HG02852 (cell line): ENCODE measurements at regions not wholly inside any gene's neighbourhood (a gene's known extent, or its start where the extent isn't known, plus 50 kb on each side); places are given as distances from the start of the nearest gene placed in this dataset.
"Not testable (repeated sequence)": the region's sequence is repeated elsewhere in the genome, so short reads cannot be mapped to it uniquely, and the experiment has no call there.

Experiments
- ATAC-seq: cut with Tn5 transposase; IDR thresholded peaks from one replicate; pipeline ENCODE4 v1.9.1; 2021; ENCODE audit warnings: mild to moderate bottlenecking, moderate library complexity; ENCODE audit not compliant: unreplicated experiment

DNA sequence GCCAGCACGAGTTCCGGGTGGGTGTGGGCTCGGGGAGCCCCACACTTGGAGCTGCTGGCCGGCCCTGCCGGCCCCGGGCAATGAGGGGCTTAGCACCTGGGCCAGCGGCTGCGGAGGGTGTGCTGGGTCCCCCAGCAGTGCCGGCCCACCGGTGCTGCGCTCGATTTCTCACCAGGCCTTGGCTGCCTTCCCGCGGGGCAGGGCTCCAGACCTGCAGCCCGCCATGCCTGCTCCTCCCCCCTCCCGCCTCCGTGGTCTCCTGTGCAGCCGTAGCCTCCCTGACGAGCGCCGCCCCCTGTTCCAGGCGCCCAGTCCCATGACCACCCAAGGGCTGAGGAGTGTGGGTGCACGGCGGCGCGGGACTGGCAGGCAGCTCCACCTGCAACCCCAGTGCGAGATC lies 1103.1 kb downstream of the OTOL1 start:
- ATAC-seq: not testable (repeated sequence)

DNA sequence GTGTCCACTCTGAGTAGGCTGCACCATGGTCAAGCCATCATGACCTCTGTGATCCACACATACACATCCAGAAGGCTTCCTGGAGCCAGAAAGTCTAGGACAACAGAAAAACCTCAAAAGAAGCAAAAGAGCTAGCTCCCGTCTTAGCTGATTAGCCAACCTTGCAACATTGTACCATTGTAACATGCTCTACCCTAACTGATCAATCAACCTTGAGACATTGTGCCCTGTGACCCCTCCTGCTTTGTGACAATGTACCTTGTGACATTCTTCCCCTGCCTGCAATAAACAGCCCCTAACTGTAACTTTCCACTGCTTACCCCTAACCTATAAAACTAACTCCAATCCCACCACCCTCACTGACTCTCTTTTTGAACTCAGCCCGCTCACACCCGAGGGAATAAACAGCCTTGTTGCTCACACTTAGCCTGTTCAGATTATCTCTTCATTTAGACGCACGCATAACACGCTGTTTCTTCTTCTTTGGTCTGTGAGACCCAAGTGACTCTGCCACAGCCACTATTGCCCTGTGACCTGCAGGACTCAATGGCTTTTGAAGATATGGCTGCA lies 1104.6 kb downstream of the OTOL1 start:
- ATAC-seq: no peak

DNA sequence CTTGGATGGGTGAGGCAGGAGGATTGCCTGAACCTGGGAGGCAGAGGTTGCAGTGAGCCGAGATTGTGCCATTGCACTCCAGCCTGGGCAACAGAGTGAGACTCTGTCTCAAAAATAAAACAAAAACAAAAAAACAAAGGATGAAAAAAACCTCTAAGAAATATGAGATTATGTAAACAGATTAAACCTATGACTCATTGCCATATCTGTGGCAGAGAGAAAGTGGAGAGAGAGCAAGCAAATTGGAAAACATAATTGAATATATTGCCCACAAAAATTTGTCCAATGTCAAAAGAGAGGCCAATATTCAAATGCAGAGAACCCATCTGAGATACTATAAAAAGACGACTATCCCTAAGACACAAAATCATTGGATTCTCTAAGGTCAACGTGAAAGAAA lies 1106.0 kb downstream of the OTOL1 start:
- ATAC-seq: no peak

DNA sequence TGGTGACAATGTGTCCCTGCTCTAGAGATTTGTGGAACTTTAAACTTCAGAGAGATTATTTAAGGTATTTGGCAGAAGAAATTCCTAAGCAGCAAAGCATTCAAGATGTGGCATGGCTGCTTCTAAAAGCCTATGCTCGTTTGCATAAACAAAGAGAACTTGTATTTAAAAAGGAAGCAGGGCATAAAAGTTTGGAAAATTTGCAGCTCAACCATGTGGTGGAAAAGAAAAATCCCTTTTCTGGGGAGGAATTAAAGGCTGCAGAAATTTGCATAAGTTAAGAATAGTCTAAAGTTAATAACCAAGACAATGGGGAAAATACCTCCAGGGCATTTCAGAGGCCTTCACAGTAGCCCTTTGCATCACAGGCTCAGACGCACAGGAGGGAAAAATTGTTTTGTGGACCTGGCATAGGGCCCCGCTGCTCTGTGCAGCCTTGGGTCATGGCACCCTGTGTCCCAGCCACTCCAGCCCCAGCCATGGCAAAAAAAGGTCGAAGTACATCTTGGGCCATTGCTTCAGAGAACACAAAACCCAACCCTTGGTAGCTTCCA lies 1109.1 kb downstream of the OTOL1 start:
- ATAC-seq: no peak

DNA sequence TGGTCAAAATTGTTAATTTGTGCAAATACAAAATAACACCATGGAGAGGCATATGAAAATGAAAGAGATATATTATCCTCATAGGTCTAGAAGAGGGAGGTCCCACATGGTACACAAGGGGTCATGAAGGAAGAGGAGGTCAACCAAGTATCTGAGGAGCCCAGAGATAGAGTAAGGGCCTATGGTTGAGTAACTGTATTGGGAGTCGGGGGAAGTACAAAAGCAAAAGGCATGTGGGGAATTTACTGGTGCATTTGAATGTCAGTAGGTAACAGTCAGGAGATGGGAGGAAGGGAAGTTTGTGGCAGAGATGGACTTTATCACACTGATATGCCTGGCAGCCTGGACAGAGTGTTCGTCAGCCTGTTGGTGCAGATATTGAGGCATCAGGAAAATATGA lies 1113.7 kb downstream of the OTOL1 start:
- no peak for ATAC-seq

DNA sequence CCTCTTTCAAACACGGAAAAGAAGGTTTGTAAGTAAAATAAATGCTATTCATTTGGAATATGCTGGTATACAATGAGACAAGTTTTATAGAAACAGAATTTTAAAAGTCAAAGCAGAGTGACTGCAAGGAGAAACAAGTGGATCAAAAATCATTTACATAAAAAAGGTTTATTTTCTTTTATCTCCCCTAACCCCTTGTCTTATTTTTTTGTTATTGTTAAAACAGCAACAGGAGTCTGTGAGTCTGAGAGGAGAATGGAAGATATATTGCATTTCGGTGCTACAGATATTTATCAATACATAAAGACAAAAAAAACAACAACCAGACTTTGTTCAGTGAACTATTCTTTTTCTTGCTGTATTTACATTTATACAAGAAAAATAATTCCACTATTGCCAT lies 1116.4 kb downstream of the OTOL1 start:
- no peak for ATAC-seq

DNA sequence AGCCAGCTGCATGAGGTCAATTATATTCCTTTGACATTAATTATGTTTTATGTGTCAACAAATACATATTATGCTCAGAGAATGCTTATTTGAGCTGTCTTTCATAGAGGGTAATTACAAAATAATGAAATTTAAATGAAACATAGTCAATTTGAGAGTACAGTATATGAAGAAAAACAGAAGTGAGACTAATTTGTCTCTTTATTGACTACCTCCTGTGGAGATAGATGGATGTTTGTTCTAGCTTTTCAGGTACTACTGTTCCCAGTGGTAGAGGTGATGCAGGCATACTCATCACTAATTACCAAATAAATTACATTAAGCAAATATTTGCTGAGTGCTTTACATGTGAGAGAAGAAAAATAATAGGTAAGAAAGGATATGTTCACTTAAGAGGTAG lies 1129.6 kb downstream of the OTOL1 start:
- no peak for ATAC-seq

DNA sequence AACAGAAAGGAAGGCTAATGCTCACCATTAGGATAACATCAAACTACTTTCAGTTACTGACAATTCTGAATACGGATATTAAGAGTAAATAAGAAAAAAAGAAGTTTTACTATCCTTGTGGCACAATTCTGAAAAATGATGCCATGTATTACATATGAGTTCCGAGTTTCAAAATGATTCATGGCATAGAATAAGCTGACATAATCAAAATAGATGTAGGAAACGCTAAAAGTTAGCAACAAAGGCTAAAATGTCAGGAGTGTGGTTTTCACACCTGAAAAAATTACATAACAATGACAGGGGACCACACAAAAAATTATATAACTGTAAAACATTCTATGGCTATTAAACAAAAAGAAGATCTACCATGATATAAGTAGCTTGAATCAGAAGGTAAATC lies 1131.9 kb downstream of the OTOL1 start:
- no peak for ATAC-seq

DNA sequence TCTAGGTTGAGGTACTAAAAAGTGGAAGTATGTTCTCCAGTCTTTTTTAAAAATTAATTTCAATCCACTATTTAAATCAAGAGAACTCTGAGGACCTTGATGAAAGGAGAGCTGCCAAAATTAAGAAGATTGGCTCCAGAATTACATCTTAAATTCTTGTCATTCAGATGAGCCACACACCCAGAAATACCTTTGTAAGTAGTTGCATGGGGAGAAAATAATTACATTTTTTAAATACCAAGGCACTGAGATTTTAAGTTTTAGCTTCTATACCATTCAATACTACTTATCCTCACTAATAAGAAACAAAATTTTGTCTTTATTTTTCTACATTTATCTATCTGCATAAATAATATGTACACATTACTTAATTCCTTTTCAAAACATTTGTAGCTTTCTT lies 1132.8 kb downstream of the OTOL1 start:
- no peak for ATAC-seq

DNA sequence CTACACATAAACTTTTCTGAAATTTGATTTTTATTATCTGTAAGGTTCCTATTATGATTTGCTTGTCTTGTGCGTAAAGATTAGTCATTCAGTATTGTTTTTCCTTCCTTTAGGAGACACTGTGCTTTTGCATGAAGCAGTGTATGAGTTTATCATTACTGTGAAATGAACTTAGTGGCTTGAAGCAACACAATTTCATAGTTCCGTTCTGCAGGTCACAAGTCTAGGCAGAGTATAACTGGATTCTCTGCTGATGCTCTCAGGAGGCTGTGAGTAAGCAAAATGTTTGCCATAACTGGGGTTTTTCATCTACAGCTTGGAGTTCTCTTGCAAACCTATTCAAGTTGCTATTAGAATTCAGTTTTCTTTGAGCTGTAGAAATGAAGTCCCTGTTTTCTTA lies 1136.1 kb downstream of the OTOL1 start:
- no peak for ATAC-seq

DNA sequence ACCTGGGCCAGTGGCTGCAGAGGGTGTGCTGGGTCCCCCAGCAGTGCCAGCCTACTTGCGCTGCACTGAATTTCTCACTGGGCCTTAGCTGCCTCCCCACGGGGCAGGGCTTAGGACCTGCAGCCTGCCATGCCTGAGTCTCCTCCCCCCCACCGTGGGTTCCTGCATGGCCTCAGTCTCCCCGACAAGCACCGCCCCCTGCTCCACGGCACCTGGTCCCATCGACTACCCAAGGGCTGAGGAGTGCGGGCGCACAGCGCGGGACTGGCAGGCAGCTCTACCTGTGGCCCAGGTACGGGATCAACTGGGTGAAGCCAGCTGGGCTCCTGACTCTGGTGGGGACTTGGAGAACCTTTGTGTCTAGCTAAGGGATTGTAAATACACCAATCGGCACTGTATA lies 1143.6 kb downstream of the OTOL1 start:
- not testable (repeated sequence) for ATAC-seq

DNA sequence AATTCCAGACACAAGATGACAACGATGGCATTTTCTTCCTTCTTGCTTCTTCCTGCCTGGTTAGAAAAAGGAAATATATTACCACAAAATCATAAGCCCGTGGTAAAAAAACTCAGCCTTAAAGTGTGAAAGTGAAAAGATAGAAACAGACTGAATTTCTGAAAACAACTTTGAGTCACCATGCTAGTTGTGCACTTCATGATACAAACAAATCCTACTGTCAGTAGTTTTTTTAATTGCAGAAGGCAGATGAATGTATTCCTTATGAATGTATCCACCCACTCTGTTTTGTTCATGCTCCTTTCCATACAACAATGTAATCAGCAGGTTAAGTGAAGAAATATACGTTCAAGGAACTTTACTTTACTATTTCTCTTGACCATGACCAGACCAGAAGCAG lies 1144.7 kb downstream of the OTOL1 start:
- ATAC-seq: no peak

DNA sequence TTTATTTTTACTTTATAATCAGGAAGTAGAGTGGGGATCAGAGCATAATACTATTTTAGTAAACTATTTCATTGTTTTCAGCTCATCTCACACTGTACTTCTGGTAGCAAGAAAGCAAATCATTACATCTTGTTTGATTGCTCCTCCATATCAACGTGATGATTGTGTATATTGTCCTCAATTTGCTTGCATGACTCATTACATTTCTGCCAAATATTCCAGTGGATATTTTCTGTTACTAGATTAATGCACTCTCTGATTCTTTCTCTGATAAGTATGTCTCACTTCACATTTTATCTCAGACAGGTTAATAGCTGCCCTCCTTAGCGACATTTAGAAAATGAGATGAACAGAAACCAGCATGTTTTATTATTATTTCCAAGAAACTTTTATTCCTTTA lies 1145.3 kb downstream of the OTOL1 start:
- ATAC-seq: no peak

DNA sequence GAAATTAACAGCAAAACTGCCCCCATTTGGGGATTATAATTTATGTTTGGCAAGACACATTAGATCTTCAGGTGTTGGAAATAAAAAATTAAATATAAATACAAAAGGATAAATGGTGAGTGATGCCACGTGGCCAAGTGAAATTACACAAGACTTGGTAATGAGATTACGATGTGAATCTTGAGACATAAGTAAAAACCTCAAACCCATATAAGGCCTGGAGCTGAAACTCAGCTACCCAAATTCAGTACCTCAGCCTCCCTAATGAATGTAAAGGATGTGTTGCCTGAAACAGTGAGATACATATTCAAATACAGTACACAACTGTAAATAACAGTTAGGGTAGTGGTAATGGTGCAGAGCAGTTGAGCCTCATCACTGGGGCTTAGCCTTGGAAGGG lies 1146.6 kb downstream of the OTOL1 start:
- ATAC-seq: no peak

DNA sequence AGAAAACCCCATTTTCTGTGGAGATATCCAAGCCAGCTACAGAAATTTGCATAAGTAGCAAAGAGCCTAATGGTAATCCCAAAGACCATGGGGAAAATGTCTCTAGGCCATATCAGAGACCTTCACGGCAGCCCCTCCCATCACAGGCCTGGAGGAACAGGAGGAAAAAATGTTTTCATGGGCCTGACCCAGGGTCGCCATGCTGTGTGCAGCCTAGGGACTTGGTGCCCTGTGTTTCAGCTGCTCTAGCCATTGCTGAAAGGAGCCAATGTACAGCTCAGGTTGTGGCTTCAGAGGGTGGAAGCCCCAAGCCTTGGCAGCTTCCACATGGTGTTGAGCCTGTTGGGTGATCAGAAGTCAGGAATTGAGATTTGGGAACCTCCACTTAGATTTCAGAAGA lies 1150.7 kb downstream of the OTOL1 start:
- ATAC-seq: no peak

DNA sequence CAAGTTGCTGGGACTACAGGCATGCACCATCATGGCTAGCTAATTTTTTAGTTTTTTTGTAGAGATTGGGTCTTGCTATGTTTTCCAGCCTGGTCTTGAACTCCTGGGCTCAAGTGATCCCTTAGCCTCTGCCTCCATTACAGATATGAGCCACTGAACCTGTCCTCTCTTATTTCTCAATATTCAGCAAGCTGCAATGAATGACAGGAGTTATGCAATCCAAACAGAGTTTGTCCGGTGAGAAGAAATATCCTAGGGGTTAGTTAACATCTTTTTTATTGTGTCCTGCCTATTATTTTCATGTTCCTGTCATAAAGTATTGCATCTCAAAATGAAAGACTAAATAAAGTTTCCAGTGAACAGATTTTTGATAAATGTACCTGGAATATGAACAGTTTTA lies 1161.4 kb downstream of the OTOL1 start:
- no peak for ATAC-seq

DNA sequence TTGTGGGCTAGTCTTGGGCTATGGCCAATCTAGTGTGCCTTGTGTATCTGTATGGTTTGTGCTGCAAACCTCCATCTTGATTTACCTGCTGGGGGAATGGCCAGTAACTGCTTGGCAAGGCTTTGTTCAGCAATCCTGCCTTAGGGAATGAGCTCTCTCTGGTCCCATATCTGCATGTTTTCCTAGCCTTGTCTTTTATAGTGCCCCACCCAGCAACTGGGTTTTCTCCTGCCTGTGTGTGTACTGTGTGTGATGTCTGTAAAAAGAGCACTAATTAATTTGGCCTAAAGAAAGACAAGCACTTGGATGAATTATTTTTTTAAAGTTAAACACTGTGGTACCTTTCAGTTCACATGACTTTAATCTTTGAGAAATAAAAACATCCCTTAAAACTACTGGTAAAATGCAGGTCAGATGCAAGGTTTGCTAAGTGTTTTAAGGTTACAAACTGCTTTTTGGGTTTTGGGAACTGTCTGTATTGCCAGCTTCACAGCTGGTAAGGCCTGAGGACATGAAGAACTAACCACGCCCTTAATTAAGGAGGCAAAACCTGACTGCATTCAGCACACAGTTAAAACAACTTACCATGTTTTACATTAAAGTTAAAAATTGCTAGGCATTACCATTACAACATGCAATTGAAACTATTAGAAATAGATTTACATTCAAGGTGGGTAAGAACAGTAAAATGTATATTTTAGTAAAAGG lies 1169.2 kb downstream of the OTOL1 start:
- no peak for ATAC-seq

DNA sequence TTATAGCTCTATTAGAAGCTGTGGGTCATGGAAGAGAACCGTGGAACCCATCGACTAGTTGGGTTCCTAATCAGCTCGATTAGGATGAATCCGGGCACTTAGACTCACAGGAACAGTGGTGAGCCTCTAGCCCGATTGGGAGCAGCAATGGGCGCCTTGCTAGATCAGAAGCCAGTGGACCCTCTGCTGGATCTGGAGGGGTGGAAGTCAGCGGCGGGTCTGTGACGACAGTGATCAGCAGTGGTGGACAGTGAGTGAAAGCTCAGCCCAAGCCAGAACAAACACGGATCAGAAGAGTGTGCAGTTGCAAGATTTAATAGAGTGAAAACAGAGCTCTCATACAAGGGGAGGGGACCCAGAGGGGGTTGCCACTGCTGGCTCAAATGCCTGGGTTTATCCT lies 1170.2 kb downstream of the OTOL1 start:
- ATAC-seq: no peak

DNA sequence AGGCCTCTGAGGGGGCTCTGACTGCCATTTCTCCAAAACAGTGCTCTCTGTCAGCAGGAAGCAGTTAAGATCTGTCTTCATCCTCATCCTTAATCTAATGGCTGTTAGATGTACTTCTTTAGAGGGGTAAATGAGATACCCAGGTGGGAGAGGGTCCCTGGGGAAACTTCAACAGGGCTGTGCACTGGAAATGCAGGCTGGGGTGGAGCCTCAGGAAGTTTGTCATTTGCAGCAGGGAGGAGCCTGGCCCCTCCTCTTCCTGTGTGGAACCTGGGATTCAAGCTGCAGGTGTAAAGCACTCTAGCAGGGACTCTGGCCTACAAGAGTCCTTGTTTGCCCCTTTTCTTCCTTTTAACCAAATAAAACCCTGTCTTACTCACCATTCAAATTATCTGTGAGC lies 1173.6 kb downstream of the OTOL1 start:
- no peak for ATAC-seq

DNA sequence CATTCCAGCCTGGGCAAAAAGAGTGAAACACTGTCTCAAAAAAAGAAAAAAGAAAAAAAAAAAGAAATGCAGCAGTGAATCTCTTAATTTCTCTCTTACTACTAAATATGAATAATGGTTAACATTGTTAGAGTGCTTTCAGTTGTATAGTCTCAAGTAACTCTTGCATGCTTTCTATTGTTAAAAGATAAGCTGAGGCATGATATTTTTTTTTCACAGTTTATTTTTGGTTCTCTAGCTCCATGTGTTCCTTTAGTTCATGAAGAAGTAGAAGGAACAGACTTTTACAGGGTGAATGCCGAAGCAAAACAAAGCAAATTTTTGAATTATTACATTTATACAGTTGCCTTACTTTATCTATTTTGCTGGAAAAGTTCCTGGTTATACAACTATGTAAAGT lies 1180.9 kb downstream of the OTOL1 start:
- no peak for ATAC-seq

DNA sequence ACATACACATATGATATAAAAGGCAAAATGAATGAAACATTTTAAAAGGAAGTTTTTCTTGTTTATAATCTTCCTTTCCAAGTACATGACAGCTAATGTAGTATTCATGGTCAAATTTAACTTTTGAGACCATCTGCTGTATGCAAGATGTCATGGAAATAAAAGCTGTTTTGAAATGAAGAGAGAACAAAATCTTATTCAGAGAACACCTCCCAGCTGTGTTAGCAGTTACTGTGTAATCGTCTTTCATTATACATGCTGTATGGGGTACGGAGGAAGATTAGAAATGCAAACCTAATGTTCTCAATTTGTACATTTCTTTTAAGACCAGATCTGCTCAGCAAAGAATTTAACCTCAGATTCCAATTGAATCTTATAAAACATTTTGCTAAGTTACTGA lies 1182.3 kb downstream of the OTOL1 start:
- no peak for ATAC-seq

DNA sequence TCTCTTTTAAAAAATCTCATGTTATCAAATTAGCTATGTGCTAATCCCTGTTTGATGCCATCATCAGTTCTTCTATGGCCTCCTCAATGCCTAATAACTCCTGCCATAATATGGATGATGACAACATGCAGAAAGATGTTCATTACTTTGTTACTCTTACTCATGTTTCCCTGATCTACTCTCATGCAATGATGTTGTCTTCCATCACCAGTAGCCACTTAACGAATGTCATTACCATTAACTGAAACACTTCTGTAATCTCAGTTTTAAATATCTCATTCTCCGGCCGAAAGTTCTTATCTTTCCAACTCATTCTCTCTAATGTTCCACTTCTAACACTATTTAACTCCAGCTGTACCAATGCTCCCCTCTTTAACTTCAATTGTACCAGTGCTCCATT lies 1187.7 kb downstream of the OTOL1 start:
- ATAC-seq: no peak

DNA sequence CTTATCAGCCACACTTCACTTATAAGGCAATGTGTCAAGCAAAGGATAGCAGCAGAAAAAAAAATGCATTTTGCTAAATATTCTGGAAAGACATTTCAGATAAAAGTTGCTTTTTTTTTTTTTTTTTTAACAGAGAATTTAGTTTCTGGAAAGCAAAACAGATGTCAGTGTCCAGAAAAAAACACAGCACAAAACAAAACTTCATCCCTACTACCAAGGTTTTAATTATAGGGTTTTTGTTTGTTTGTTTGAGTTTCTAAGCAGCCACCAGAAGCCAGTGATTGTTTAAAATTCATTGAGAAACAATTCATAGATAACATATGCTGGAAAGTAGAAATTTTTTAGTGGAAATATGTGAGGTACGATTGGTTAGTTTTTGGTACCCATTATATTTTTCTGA lies 1202.7 kb downstream of the OTOL1 start:
- no peak for ATAC-seq
